DMS114 treated with DMSO at 0.1 percent for 48 hours (cell line): ENCODE measurements at regions not wholly inside any gene's neighbourhood (a gene's known extent, or its start where the extent isn't known, plus 50 kb on each side); places are given as distances from the start of the nearest gene placed in this dataset.
"Not testable (repeated sequence)": the region's sequence is repeated elsewhere in the genome, so short reads cannot be mapped to it uniquely, and the experiment has no call there.

Experiments used
- DNase-seq: peaks from one replicate; lab custom pipeline; 2025; ENCODE audit not compliant: unreplicated experiment; lab: John Stamatoyannopoulos, UW

GRCh38 chr14:105896961-105897724 is 370.8 kb downstream of the TMEM121 start:
- DNase-seq = not testable (repeated sequence)

- DNase-seq = no peak
Measured at GRCh38 chr14:105897725-105898113, 371.3 kb downstream of the TMEM121 start.

GRCh38 chr14:105898482-105899010 is 372.2 kb downstream of the TMEM121 start:
- DNase-seq = no peak

GRCh38 chr14:105899071-105899641 is 372.8 kb downstream of the TMEM121 start:
- DNase-seq = no peak

- no peak for DNase-seq
Measured at GRCh38 chr14:105899657-105900397, 373.4 kb downstream of the TMEM121 start.

- DNase-seq = no peak
Measured at GRCh38 chr14:105900398-105901160, 374.2 kb downstream of the TMEM121 start.

GRCh38 chr14:105901226-105901625 is 374.8 kb downstream of the TMEM121 start:
- no peak for DNase-seq

GRCh38 chr14:105902131-105902898 is 375.9 kb downstream of the TMEM121 start:
- DNase-seq = no peak

- DNase-seq = not testable (repeated sequence)
Measured at GRCh38 chr14:105902899-105903165, 376.4 kb downstream of the TMEM121 start.

- no peak for DNase-seq
Measured at GRCh38 chr14:105903971-105904370, 377.6 kb downstream of the TMEM121 start.

GRCh38 chr14:105904379-105904778 is 378.0 kb downstream of the TMEM121 start:
- no peak for DNase-seq

- DNase-seq = no peak
Measured at GRCh38 chr14:105905456-105905855, 379.1 kb downstream of the TMEM121 start.

GRCh38 chr14:105907276-105907675 is 380.9 kb downstream of the TMEM121 start:
- DNase-seq = no peak

- DNase-seq = no peak
Measured at GRCh38 chr14:105908006-105908405, 381.6 kb downstream of the TMEM121 start.

GRCh38 chr14:105908481-105908911 is 382.1 kb downstream of the TMEM121 start:
- DNase-seq = no peak

- no peak for DNase-seq
Measured at GRCh38 chr14:105909046-105909827, 382.9 kb downstream of the TMEM121 start.

- not testable (repeated sequence) for DNase-seq
Measured at GRCh38 chr14:105909828-105910120, 383.4 kb downstream of the TMEM121 start.

- DNase-seq = no peak
Measured at GRCh38 chr14:105910426-105910825, 384.0 kb downstream of the TMEM121 start.

- DNase-seq = no peak
Measured at GRCh38 chr14:105911006-105911847, 384.8 kb downstream of the TMEM121 start.
